Natural killer cell treated with Interleukin-12 subunit alpha and Interleukin-12 subunit beta and Interleukin-15 and Interleukin-18, amount 100 ng/mL, for 72 hours (primary cell): ENCODE measurements at regions not wholly inside any gene's neighbourhood (a gene's known extent, or its start where the extent isn't known, plus 50 kb on each side); places are given as distances from the start of the nearest gene placed in this dataset.
"Not testable (repeated sequence)": the region's sequence is repeated elsewhere in the genome, so short reads cannot be mapped to it uniquely, and the experiment has no call there.

Experiments used
- ATAC-seq, 2 donors: fragments of 150-1000 bp; cut with Tn5 transposase in 1 of 2; sonication (Bioruptor Pico), chemical (Tn5 transposase) in 1 of 2; 2 replicates each; pipeline ENCODE4 v1.10.0; 2021
- DNase-seq: peaks from one replicate; pipeline ENCODE4 v3.0.0; 2022; ENCODE audit warnings: low spot score
- H3K27ac Mint-ChIP-seq, 2 donors: 1 replicate in 1 of 2; 2 replicates in 1 of 2; pipeline ENCODE4 v1.8.0; 2022; ENCODE audit warnings: mixed read lengths in 2 of 2, mild to moderate bottlenecking in 1 of 2, moderate library complexity in 1 of 2
- H3K27me3 Mint-ChIP-seq, 2 donors: 1 replicate in 1 of 2; 2 replicates in 1 of 2; pipeline ENCODE4 v1.8.0; 2022; ENCODE audit warnings: mixed read lengths in 2 of 2
- H3K36me3 Mint-ChIP-seq: one replicate; pipeline ENCODE4 v1.8.0; 2022; ENCODE audit warnings: mixed read lengths
- H3K4me1 Mint-ChIP-seq, 2 donors: 1 replicate in 1 of 2; 2 replicates in 1 of 2; pipeline ENCODE4 v1.8.0; 2022; ENCODE audit warnings: low read depth in 2 of 2, mixed read lengths in 2 of 2, mild to moderate bottlenecking in 1 of 2
- H3K4me3 Mint-ChIP-seq: one replicate; pipeline ENCODE4 v1.8.0; 2022; ENCODE audit warnings: mixed read lengths
- H3K9me3 Mint-ChIP-seq: 2 replicates; pipeline ENCODE4 v1.8.0; 2022; ENCODE audit warnings: mixed read lengths

GRCh38 chr4:111037591-111038360, 414.9 kb upstream of the PITX2 start:
- Mint-ChIP-seq H3K4me3 (no peak overlapping the region), H3K36me3 (no peaks in the 10 kb centered on the region), H3K27me3 (no peaks in the 10 kb centered on the region), H3K4me1 (no peaks in the 10 kb centered on the region), H3K27ac (no peak overlapping the region), H3K9me3 (peaks cover 7% of the 10 kb centered on the region)
- ATAC-seq (no peak), DNase-seq (no peak)

- H3K9me3 Mint-ChIP-seq, result peaks cover 7% of the 10 kb centered on the region
- H3K4me1 Mint-ChIP-seq, result no peaks in the 10 kb centered on the region
- no peaks in the 10 kb centered on the region for H3K36me3 Mint-ChIP-seq
- ATAC-seq (no peak), DNase-seq (no peak)
- H3K27ac Mint-ChIP-seq, result no peak overlapping the region
- no peaks in the 10 kb centered on the region for H3K27me3 Mint-ChIP-seq
- H3K4me3 Mint-ChIP-seq, result no peak overlapping the region
These were observed 418.0 kb upstream of the PITX2 start for GRCh38 chr4:111040904-111041303.

GRCh38 chr4:111043286-111043685, 420.4 kb upstream of the PITX2 start:
- Mint-ChIP-seq H3K4me3 (no peak overlapping the region), H3K4me1 (no peaks in the 10 kb centered on the region), H3K27ac (no peak overlapping the region), H3K36me3 (no peaks in the 10 kb centered on the region), H3K9me3 (peaks cover 2% of the 10 kb centered on the region), H3K27me3 (no peaks in the 10 kb centered on the region)
- ATAC-seq (no peak), DNase-seq (no peak)

GRCh38 chr4:111045992-111046391, 423.1 kb upstream of the PITX2 start:
- Mint-ChIP-seq H3K27me3 (no peaks in the 10 kb centered on the region), H3K4me1 (no peaks in the 10 kb centered on the region)

GRCh38 chr4:111046811-111047210, 423.9 kb upstream of the PITX2 start:
- peaks cover 8% of the 10 kb centered on the region for H3K36me3 Mint-ChIP-seq
- H3K27ac Mint-ChIP-seq, result no peak overlapping the region
- ATAC-seq (no peak), DNase-seq (no peak)
- H3K27me3 Mint-ChIP-seq, result no peaks in the 10 kb centered on the region
- H3K4me1 Mint-ChIP-seq, result no peaks in the 10 kb centered on the region
- H3K9me3 Mint-ChIP-seq, result peaks cover 14% of the 10 kb centered on the region
- no peak overlapping the region for H3K4me3 Mint-ChIP-seq

More at GRCh38 chr4:111045992-111046391, 423.1 kb upstream of the PITX2 start:
- no peak for ATAC-seq
- peaks cover 11% of the 10 kb centered on the region for H3K9me3 Mint-ChIP-seq
- DNase-seq, result no peak
- H3K4me3 Mint-ChIP-seq, result no peak overlapping the region
- H3K27ac Mint-ChIP-seq, result no peak overlapping the region
- H3K36me3 Mint-ChIP-seq, result peaks cover 8% of the 10 kb centered on the region

- Mint-ChIP-seq H3K9me3 (peaks cover 18% of the 10 kb centered on the region), H3K4me1 (no peaks in the 10 kb centered on the region)
- ATAC-seq, result no peak
These were observed 425.4 kb upstream of the PITX2 start for GRCh38 chr4:111048316-111048715.

GRCh38 chr4:111064342-111064993, 441.6 kb upstream of the PITX2 start:
- Mint-ChIP-seq H3K4me3 (no peak overlapping the region), H3K36me3 (no peaks in the 10 kb centered on the region), H3K27me3 (no peaks in the 10 kb centered on the region), H3K4me1 (no peaks in the 10 kb centered on the region), H3K27ac (no peak overlapping the region), H3K9me3 (no peaks in the 10 kb centered on the region)
- ATAC-seq (no peak), DNase-seq (no peak)

More at GRCh38 chr4:111048316-111048715, 425.4 kb upstream of the PITX2 start:
- Mint-ChIP-seq H3K27ac (no peak overlapping the region), H3K27me3 (no peaks in the 10 kb centered on the region), H3K36me3 (peaks cover 8% of the 10 kb centered on the region), H3K4me3 (no peak overlapping the region)
- DNase-seq, result no peak

- DNase-seq (no peak), ATAC-seq (no peak)
- Mint-ChIP-seq H3K4me1 (no peaks in the 10 kb centered on the region), H3K27me3 (no peaks in the 10 kb centered on the region), H3K27ac (no peak overlapping the region), H3K4me3 (no peak overlapping the region), H3K9me3 (no peaks in the 10 kb centered on the region), H3K36me3 (no peaks in the 10 kb centered on the region)
These were observed 443.1 kb upstream of the PITX2 start for GRCh38 chr4:111066001-111066400.

- Mint-ChIP-seq H3K27me3 (no peaks in the 10 kb centered on the region), H3K36me3 (no peaks in the 10 kb centered on the region), H3K27ac (no peak overlapping the region), H3K9me3 (no peaks in the 10 kb centered on the region), H3K4me1 (no peaks in the 10 kb centered on the region), H3K4me3 (no peak overlapping the region)
- no peak for DNase-seq
- ATAC-seq, result no peak
These were observed 443.6 kb upstream of the PITX2 start for GRCh38 chr4:111066447-111066846.

GRCh38 chr4:111066887-111067286, 444.0 kb upstream of the PITX2 start:
- Mint-ChIP-seq H3K27me3 (no peaks in the 10 kb centered on the region), H3K9me3 (no peaks in the 10 kb centered on the region), H3K27ac (no peak overlapping the region), H3K4me1 (no peaks in the 10 kb centered on the region), H3K4me3 (no peak overlapping the region), H3K36me3 (no peaks in the 10 kb centered on the region)
- ATAC-seq (no peak), DNase-seq (no peak)

GRCh38 chr4:111068883-111069282, 446.0 kb upstream of the PITX2 start:
- DNase-seq (no peak), ATAC-seq (no peak)
- peaks cover 1% of the 10 kb centered on the region for H3K36me3 Mint-ChIP-seq
- no peaks in the 10 kb centered on the region for H3K4me1 Mint-ChIP-seq
- peaks cover 4% of the 10 kb centered on the region for H3K9me3 Mint-ChIP-seq
- H3K27me3 Mint-ChIP-seq, result no peaks in the 10 kb centered on the region
- no peak overlapping the region for H3K4me3 Mint-ChIP-seq
- H3K27ac Mint-ChIP-seq, result no peak overlapping the region

- Mint-ChIP-seq H3K27ac (no peak overlapping the region), H3K9me3 (peaks cover 10% of the 10 kb centered on the region), H3K4me3 (no peak overlapping the region), H3K4me1 (no peaks in the 10 kb centered on the region), H3K27me3 (no peaks in the 10 kb centered on the region), H3K36me3 (peaks cover 5% of the 10 kb centered on the region)
- ATAC-seq (no peak), DNase-seq (no peak)
These were observed 447.5 kb upstream of the PITX2 start for GRCh38 chr4:111070390-111070789.

- H3K4me1 Mint-ChIP-seq, result no peaks in the 10 kb centered on the region
- peaks cover 5% of the 10 kb centered on the region for H3K36me3 Mint-ChIP-seq
- H3K4me3 Mint-ChIP-seq, result no peak overlapping the region
- ATAC-seq (no peak), DNase-seq (no peak)
- no peaks in the 10 kb centered on the region for H3K27me3 Mint-ChIP-seq
- H3K27ac Mint-ChIP-seq, result no peak overlapping the region
- H3K9me3 Mint-ChIP-seq, result peaks cover 31% of the 10 kb centered on the region
These were observed 451.7 kb upstream of the PITX2 start for GRCh38 chr4:111074523-111075114.

GRCh38 chr4:111076299-111076698, 453.4 kb upstream of the PITX2 start:
- not testable (repeated sequence) for H3K36me3 Mint-ChIP-seq, H3K4me1 Mint-ChIP-seq, H3K4me3 Mint-ChIP-seq, H3K27ac Mint-ChIP-seq, DNase-seq, ATAC-seq, H3K27me3 Mint-ChIP-seq
- peaks cover 34% of the 10 kb centered on the region for H3K9me3 Mint-ChIP-seq
